ENCODE measurements at regions not wholly inside any gene's neighbourhood (a gene's known extent, or its start where the extent isn't known, plus 50 kb on each side); places are given as distances from the start of the nearest gene placed in this dataset.

DNA sequence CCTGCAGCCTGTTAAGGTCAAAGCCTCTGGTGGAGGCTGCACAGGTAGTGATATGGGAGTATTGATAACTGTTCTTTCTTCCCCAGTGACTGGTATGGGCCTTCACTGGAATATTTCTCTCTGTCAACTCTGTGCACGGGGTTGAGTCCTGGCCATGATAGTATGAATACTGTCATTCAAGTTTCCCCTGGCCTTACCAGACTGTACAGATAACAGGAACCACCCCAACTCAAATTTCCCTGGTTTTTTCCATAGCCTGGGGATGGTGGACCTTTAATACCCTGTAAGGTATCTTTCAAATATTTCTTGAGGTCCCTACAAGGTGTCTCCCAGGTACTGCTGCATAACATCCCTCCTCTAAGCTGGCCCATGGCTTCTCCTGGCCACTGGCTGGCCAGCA lies 51.4 kb upstream of the TNFAIP3 start (continued):
- TF ChIP-seq, protein P1, sequence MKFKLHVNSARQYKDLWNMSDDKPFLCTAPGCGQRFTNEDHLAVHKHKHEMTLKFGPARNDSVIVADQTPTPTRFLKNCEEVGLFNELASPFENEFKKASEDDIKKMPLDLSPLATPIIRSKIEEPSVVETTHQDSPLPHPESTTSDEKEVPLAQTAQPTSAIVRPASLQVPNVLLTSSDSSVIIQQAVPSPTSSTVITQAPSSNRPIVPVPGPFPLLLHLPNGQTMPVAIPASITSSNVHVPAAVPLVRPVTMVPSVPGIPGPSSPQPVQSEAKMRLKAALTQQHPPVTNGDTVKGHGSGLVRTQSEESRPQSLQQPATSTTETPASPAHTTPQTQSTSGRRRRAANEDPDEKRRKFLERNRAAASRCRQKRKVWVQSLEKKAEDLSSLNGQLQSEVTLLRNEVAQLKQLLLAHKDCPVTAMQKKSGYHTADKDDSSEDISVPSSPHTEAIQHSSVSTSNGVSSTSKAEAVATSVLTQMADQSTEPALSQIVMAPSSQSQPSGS (IDR thresholded peaks at IDR 0.05; ENCODE audit: low read length), result no peak
- no peak for TF ChIP-seq JUN (IDR thresholded peaks at IDR 0.05; ENCODE audit: low read depth, low read length)

All from H1 (cell line).